HG03521 (cell line): ENCODE measurements at regions not wholly inside any gene's neighbourhood (a gene's known extent, or its start where the extent isn't known, plus 50 kb on each side); places are given as distances from the start of the nearest gene placed in this dataset.
"Not testable (repeated sequence)": the region's sequence is repeated elsewhere in the genome, so short reads cannot be mapped to it uniquely, and the experiment has no call there.

Experiments
- ATAC-seq: cut with Tn5 transposase; IDR thresholded peaks from one replicate; pipeline ENCODE4 v1.9.1; 2021; ENCODE audit warnings: mild to moderate bottlenecking, moderate library complexity; ENCODE audit not compliant: unreplicated experiment

DNA sequence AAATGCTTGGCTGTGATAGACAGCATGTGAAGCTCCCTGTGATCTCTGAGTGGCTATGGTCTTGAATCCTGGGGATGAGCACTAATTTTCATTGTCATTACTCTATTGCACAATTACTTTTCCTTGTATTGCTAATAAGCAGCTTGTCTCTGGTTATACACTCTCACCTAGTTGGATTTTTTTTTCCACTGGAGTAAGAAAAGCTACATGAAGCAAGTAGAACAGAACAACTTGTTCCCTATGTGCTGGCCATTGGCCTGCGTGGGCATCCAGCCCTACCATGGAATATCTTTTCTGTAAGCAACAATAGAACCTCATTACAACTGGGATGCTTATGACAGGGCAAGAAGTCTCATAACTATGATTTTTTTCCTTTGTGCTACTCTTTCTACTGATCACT is 807.4 kb downstream of the TNS3 start:
- ATAC-seq: no peak

- ATAC-seq: no peak
Measured at GRCh38 chr7:46772776-46773175, 809.1 kb downstream of the TNS3 start.

DNA sequence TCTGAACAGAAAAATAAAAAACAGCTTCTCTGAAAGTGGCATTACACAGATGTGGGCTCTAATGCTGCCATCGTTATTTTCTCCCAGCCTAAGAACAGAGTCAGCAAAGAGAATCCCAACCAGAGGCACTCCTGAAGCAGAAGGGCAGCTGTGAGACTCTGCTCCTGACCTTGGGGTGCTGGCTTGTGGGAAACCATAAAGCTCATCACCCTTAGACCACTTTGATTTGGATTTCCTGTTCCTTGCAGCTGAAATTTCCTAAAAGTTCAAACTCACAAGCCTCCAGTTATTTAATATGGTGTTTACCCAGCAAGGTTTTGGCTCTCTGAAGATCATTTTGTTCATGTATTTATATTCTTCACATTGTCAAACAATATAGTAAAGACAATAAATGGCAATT is 814.8 kb downstream of the TNS3 start:
- no peak for ATAC-seq

- ATAC-seq: no peak
Measured at GRCh38 chr7:46764100-46764936, 817.6 kb downstream of the TNS3 start.

GRCh38 chr7:46763344-46763743 is 818.6 kb downstream of the TNS3 start:
- ATAC-seq: no peak

DNA sequence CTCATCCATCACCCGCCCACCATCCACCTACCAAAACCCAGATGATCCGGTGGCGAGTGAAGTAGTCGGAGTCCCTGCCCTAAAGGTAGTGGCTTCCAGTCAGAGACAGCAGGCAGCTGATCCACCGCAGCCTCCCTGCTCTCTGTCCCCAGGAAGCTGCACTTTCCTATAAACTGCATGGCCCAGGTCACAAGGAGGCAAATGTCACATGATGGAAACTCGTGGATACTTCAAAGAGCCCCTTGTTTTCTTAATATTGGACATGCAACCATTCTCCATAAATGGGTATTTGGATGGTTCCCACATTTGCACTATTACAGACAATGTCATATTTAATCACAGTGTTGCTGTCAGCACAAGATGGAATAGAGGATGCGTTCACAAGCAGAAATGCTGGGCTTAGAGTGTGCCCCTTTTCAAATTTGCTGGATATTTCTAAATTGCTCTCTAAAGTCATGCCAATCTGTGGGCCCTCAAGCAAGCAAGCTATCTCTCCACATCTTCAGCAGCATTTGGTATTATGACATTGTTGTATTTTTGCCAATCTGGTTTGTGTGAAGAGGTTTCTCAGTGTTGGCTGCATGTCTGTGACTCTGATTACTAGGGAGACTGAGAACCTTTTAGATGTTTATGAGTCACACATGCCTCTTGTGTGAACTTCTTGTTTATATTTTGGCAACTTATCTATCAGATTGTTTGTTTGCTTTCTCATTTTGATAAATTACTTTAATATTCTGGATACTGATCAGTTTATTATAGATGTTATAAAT is 822.0 kb downstream of the TNS3 start:
- ATAC-seq: no peak

- no peak for ATAC-seq
Measured at GRCh38 chr7:46756996-46757395, 824.9 kb downstream of the TNS3 start.

DNA sequence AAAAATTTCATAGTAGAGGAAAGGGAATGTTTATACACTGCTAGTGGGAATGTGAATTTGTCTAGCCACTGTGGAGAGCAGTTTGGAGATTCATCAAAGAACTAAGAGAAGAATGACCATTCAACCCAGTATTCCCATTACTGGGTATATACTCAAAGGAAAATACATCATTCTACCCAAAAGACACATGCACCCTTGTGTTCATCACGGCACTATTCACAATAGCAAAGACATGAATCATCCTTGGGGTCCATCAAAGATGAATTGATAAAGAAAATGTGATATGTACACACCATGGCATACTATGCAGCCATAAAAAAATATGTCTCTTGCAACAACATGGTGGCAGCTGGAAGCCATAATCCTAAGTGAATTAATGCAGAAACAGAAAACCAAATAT is 825.7 kb downstream of the TNS3 start:
- ATAC-seq: no peak

- no peak for ATAC-seq
Measured at GRCh38 chr7:46755120-46756034, 826.5 kb downstream of the TNS3 start.

GRCh38 chr7:46754140-46754720 is 827.7 kb downstream of the TNS3 start:
- ATAC-seq: no peak

DNA sequence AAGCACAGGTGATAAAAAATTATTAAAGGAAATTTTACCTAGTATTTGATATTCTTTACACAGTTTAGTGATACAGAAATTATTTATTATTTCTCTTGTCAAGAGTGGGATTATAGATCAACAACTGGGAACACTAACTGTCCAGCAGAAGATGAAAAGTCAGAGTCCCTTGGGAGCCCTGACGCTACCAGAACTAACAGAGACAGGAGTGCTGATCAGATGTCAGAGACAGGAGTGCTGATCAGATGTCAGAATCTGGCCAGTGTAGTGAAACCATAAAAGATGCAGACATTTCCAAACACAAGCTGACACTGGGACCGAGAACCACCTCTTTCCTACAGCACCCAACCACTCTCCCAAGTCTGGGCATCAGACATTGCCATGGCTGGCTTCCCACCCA is 828.2 kb downstream of the TNS3 start:
- ATAC-seq: no peak

GRCh38 chr7:46752881-46753366 is 829.0 kb downstream of the TNS3 start:
- ATAC-seq: no peak

DNA sequence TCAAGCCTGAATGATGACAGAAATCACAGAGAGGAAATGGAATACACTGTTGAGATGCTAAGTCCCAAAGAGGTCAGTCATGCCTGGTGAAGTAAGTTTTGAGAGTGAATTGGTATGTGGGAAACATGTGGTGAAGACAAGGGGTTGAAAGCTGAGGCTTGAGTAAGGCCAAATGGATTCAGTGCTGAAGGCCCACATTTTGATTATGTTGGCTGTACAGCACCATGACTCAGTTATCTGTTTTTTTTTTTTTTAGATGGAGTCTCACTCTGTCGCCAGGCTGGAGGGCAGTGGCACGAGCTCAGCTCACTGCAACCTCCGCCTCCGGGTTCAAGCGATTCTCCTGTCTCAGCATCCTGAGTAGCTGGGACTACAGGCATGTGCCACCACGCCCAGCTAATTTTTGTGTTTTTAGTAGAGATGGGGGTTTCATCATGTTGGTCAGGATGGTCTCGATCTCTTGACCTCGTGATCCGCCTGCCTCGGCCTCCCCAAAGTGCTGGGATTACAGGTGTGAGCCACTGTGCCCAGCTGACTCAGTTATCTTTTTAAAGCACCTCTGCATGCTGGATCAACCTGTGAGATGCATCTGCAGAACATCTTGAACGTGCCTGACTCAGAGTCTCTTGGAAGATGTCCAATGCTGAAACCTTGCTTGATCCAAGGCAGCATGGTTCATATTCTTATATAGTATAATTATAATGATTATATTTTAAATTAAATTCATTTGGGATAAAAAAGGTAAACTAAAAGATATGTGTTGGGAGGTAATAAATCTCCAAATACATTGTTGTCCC is 829.8 kb downstream of the TNS3 start:
- ATAC-seq: not testable (repeated sequence)

DNA sequence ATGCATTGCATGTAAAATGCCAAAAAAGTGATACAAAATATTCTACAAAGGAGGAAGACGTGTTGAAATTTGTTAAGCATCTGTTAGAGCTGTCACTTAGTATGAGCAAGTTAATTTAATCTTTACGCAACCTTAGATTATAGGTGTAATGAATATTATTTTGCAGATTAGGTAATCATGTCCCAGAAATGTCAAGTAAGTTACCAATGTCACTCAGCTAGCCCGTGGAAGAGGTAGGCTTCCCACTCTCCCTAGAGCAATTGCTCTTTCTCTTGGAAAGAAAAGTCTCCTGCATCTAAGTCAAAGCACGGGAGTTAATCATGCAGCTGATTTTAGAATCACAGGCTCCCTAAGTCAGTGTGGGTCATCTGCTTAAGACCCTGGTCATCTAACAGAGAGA is 830.4 kb upstream of the IGFBP3 start:
- no peak for ATAC-seq

DNA sequence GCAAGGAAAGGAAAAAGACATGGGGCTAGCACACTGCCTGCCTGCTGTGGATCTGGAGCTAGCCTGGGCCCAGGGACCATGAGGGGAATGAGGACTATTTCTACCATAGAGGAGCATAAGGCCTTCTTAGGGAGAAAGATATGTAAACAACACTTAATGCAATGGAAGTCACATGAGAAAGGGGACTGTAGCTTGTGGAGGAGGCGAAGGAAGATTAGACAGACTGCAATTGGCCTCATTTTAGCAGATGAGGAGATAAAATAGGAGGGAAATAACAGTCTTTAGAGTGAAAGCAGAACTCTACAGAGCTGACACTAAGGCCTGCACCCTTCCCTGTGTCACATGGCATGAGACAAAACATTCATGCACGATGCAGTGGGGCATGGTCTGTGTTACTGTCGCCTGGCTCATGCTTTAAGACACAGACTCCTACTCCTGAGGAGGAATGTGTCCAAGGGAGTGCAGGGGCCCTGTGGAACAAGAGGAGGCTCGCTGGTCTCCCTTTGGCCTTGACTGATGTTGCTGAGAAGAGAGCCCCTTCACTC is 829.3 kb upstream of the IGFBP3 start:
- no peak for ATAC-seq

DNA sequence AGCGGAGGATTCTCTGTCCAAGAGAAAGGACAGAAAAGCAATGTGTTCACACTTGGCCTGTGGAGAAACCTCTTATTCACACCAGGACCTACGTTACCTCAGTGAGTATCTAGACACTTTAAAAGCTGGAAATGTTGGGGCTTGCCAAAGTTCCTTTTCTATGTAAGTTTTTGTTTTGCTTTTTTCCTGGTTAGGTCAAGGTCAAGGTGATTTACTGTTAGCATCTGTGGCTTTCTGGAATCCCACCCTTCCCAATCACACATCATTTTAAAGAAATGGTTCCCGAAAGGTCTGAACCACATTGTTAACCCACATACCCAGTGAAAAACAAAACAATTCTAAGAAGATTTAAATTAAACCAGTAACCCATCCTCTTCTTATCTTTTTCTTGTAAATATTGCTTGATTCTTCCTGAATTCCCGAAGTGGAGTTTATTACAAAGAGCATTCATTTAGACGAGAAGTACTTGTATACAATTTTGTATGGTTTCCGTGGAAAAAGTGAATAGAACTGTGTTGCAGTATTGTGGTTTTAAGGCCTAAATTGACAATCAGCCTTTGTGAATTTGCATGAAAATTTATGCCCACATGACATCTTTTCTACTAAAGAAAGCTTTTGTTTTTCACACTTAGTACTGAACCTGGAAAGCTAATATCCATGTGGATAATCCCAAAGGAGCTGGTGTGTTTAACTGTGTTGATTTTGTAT is 827.0 kb upstream of the IGFBP3 start:
- no peak for ATAC-seq

DNA sequence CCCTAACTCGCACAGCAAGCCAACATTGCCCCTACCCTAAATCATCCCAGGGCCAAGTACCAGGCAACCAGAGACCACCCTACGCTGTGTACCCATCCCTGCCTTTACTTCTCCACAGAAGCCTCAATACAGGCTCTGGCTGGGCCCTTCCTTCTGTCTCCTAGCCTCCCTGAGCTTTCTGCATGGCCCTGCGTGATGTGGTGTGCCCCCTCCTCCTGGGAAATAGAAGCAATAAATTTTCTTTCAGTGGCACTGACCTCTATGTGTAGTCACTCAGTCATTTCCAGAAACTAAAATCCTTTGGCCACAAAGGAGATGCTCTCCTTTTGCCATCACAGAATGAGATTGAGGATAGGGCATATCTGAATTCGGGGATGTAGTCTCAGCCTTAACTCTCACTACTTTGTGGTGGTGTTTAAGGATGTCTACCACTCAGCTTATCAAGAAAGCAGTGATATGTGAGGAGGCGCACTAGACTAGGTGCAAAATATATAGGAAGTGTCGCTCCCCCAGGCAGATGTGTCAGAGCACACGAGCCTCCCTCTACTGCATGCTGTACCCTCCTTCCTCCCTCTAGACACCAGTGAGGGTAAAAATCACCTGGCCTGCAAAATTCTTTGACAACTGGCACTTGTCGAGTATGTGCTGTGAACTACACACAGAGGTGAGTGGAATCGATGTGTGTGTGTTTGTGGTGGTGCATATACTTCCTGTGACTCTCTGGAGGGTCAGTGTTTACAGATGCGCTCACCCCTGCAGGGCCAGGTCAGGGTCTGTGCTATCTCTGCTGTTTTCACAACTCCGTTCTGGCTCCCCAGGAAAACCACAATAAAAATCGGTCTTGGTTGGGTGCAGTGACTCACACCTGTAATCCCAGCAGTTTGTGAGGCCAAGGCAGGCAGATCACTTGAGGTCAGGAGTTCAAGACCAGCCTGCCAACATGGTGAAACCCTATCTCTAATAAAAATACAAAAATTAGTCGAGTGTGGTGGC is 825.9 kb upstream of the IGFBP3 start:
- ATAC-seq: no peak

- no peak for ATAC-seq
Measured at GRCh38 chr7:46745707-46746090, 824.6 kb upstream of the IGFBP3 start.
